ENCODE measurements at regions not wholly inside any gene's neighbourhood (a gene's known extent, or its start where the extent isn't known, plus 50 kb on each side); places are given as distances from the start of the nearest gene placed in this dataset.

GRCh38 chr7:93636276-93636675 lies 61.8 kb upstream of the CALCR start:
- no peak for DNase-seq

DNA sequence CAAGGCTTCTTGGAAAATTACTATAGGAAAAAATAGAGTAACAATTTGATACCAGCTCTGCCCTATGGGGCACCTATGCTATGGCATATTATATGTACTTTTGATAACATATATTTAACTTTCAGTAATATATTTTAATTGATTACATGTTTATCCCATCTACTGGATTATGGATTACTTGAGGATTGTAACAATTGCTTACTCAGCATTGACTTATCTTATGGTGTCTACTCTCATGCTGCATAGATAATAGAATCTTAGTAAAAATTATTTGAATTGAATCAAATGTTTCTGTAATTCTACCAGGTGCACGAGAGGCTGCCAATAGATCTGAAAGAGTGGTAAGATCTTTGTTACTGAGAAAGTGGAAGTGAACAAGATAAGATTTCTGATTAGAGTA lies 57.8 kb upstream of the CALCR start:
- no peak for DNase-seq

- no peak for DNase-seq
Measured at GRCh38 chr7:93629291-93629801, 54.8 kb upstream of the CALCR start.

GRCh38 chr7:93626869-93627268 lies 52.3 kb upstream of the CALCR start:
- DNase-seq = no peak
